Endothelial cell of umbilical vein (primary cell): ENCODE measurements at regions not wholly inside any gene's neighbourhood (a gene's known extent, or its start where the extent isn't known, plus 50 kb on each side); places are given as distances from the start of the nearest gene placed in this dataset.

Experiments used
- CTCF ChIP-seq, 2 donors: IDR thresholded peaks; 1 replicate in 1 of 2; 2 replicates in 1 of 2; pipeline ENCODE4 v1.5.1; 2011; ENCODE audit warnings: low read length in 2 of 2, mild to moderate bottlenecking in 2 of 2, moderate library complexity in 2 of 2, control low read depth in 1 of 2, inconsistent platforms in 1 of 2, low read depth in 1 of 2; ENCODE audit not compliant: insufficient read depth in 1 of 2; ENCODE audit errors: extremely low read depth in 1 of 2
- EZH2 ChIP-seq: IDR thresholded peaks from 2 replicates; pipeline ENCODE4 v1.6.1; 2012; ENCODE audit warnings: borderline replicate concordance, low read depth, mild to moderate bottlenecking, moderate library complexity, low read length, inconsistent platforms; ENCODE audit not compliant: severe bottlenecking
- FOS ChIP-seq: IDR thresholded peaks from 2 replicates; pipeline ENCODE4 v1.6.1; 2011; ENCODE audit warnings: mild to moderate bottlenecking, low read length, moderate library complexity, borderline replicate concordance; ENCODE audit not compliant: insufficient read depth
- GATA2 ChIP-seq: IDR thresholded peaks from 2 replicates; pipeline ENCODE4 v1.7.0; 2011; ENCODE audit warnings: low read depth, mild to moderate bottlenecking, moderate library complexity, mixed read lengths, low read length; ENCODE audit not compliant: insufficient read length, insufficient read depth
- JUN ChIP-seq: IDR thresholded peaks from 2 replicates; pipeline ENCODE4 v1.6.1; 2011; ENCODE audit warnings: borderline replicate concordance, low read depth; ENCODE audit not compliant: insufficient read length, insufficient read depth
- MAX ChIP-seq: IDR thresholded peaks from 2 replicates; pipeline ENCODE4 v1.6.1; 2011; ENCODE audit not compliant: insufficient read depth, insufficient read length
- MYC ChIP-seq: IDR thresholded peaks from one replicate; pipeline ENCODE4 v1.6.1; 2011; ENCODE audit warnings: mild to moderate bottlenecking, low read depth, low read length
- POLR2A ChIP-seq: IDR thresholded peaks from 2 replicates; pipeline ENCODE4 v1.6.1; 2012; ENCODE audit warnings: low read depth, mild to moderate bottlenecking, control low read depth, low read length
- POLR2AphosphoS5 ChIP-seq: IDR thresholded peaks from 2 replicates; pipeline ENCODE4 v1.6.1; 2012; ENCODE audit warnings: low read depth, mild to moderate bottlenecking, control low read depth, low read length, moderate library complexity; ENCODE audit not compliant: insufficient read depth

GRCh38 chr4:157882901-157883300 lies 289.9 kb downstream of the GASK1B start:
- TF ChIP-seq POLR2A (no peak), CTCF (IDR thresholded peaks at IDR 0.05; ENCODE audit: extremely low read depth in 1 of 2, insufficient read depth in 1 of 2, low read depth in 1 of 2, low read length in 2 of 2) (no peak), POLR2AphosphoS5 (no peak), MYC (no peak), EZH2 (no peak), MAX (no peak), FOS (no peak), JUN (no peak), GATA2 (no peak)
